SJSA1 (cell line): ENCODE measurements at regions not wholly inside any gene's neighbourhood (a gene's known extent, or its start where the extent isn't known, plus 50 kb on each side); places are given as distances from the start of the nearest gene placed in this dataset.
A peak's percentile ranks its signal among the peaks of the same experiment; 100 is the strongest.
"Not testable (repeated sequence)": the region's sequence is repeated elsewhere in the genome, so short reads cannot be mapped to it uniquely, and the experiment has no call there.

Experiments used
- DNase-seq, 2 experiments: peaks; one replicate each; pipeline ENCODE4 v3.0.0-alpha.2; 2015 to 2020; ENCODE audit warnings: low spot score in 2 of 2, low read depth in 1 of 2
- H3K27ac ChIP-seq: fragments of 250-450 bp; sonication (Bioruptor Pico); 2 replicates; pipeline ENCODE4 v1.5.1; 2020; ENCODE audit warnings: mild to moderate bottlenecking, moderate library complexity
- H3K27me3 ChIP-seq: fragments of 250-450 bp; sonication (Bioruptor Pico); replicated peaks from 2 replicates; pipeline ENCODE4 v1.5.1; 2020; ENCODE audit warnings: mild to moderate bottlenecking, moderate library complexity
- H3K36me3 ChIP-seq: fragments of 250-450 bp; sonication (Bioruptor Pico); 2 replicates; pipeline ENCODE4 v1.5.1; 2020; ENCODE audit warnings: mild to moderate bottlenecking
- H3K4me1 ChIP-seq: fragments of 250-450 bp; sonication (Bioruptor Pico); replicated peaks from 2 replicates; pipeline ENCODE4 v1.6.1; 2021; ENCODE audit warnings: mild to moderate bottlenecking
- H3K4me3 ChIP-seq: fragments of 250-450 bp; sonication (Bioruptor Pico); 2 replicates; pipeline ENCODE4 v1.5.1; 2020; ENCODE audit warnings: mild to moderate bottlenecking
- H3K9me3 ChIP-seq: fragments of 250-450 bp; sonication (Bioruptor Pico); replicated peaks from 2 replicates; pipeline ENCODE4 v1.5.1; 2020; ENCODE audit warnings: mild to moderate bottlenecking

GRCh38 chr14:71625175-71625574, 307.1 kb upstream of the RGS6 start:
- H3K9me3 ChIP-seq, result no peaks in the 10 kb centered on the region
- no peak for DNase-seq
- H3K4me3 ChIP-seq, result no peak overlapping the region
- no peak overlapping the region for H3K27ac ChIP-seq
- no peaks in the 10 kb centered on the region for H3K27me3 ChIP-seq
- peaks cover 9% of the 10 kb centered on the region for H3K4me1 ChIP-seq
- peaks cover 9% of the 10 kb centered on the region for H3K36me3 ChIP-seq

GRCh38 chr14:71625891-71626701, 306.1 kb upstream of the RGS6 start:
- H3K36me3 ChIP-seq, result peaks cover 6% of the 10 kb centered on the region
- no peak for DNase-seq
- H3K4me3 ChIP-seq, result no peak overlapping the region
- H3K4me1 ChIP-seq, result 0 out of 2 replicates have a peak, but pooled peaks cover 3% of the 10 kb centered on the region
- H3K9me3 ChIP-seq, result no peaks in the 10 kb centered on the region
- no peaks in the 10 kb centered on the region for H3K27me3 ChIP-seq
- no peak overlapping the region for H3K27ac ChIP-seq

- H3K36me3 ChIP-seq, result peaks cover 6% of the 10 kb centered on the region
- DNase-seq, result no peak
- H3K4me1 ChIP-seq, result no peaks in the 10 kb centered on the region
- H3K27ac ChIP-seq, result no peak overlapping the region
- H3K9me3 ChIP-seq, result no peaks in the 10 kb centered on the region
- no peak overlapping the region for H3K4me3 ChIP-seq
- no peaks in the 10 kb centered on the region for H3K27me3 ChIP-seq
Observed at GRCh38 chr14:71628433-71628832, 303.8 kb upstream of the RGS6 start.

- no peaks in the 10 kb centered on the region for H3K27me3 ChIP-seq
- H3K27ac ChIP-seq, result no peak overlapping the region
- H3K4me1 ChIP-seq, result no peaks in the 10 kb centered on the region
- H3K4me3 ChIP-seq, result no peak overlapping the region
- peaks cover 4% of the 10 kb centered on the region for H3K36me3 ChIP-seq
- DNase-seq, result no peak
- no peaks in the 10 kb centered on the region for H3K9me3 ChIP-seq
Observed at GRCh38 chr14:71629250-71629649, 303.0 kb upstream of the RGS6 start.

- DNase-seq, result no peak
Observed at GRCh38 chr14:71629765-71630492, 302.3 kb upstream of the RGS6 start.

GRCh38 chr14:71631030-71631429, 301.2 kb upstream of the RGS6 start:
- H3K9me3 ChIP-seq, DNase-seq, H3K27ac ChIP-seq: not testable (repeated sequence)

More at GRCh38 chr14:71629765-71630492, 302.3 kb upstream of the RGS6 start:
- H3K4me1 ChIP-seq, result no peaks in the 10 kb centered on the region
- no peak overlapping the region for H3K27ac ChIP-seq
- no peak overlapping the region for H3K4me3 ChIP-seq
- H3K36me3 ChIP-seq, result no peaks in the 10 kb centered on the region; the same call in none of the 2 replicates
- H3K9me3 ChIP-seq, result no peaks in the 10 kb centered on the region
- no peaks in the 10 kb centered on the region for H3K27me3 ChIP-seq

GRCh38 chr14:71632440-71632946, 299.7 kb upstream of the RGS6 start:
- no peak overlapping the region for H3K27ac ChIP-seq
- no peak for DNase-seq
- no peak overlapping the region for H3K4me3 ChIP-seq
- no peaks in the 10 kb centered on the region for H3K9me3 ChIP-seq
- no peaks in the 10 kb centered on the region for H3K4me1 ChIP-seq
- no peaks in the 10 kb centered on the region; the same call in 1 of the 2 replicates for H3K36me3 ChIP-seq
- no peaks in the 10 kb centered on the region for H3K27me3 ChIP-seq

More at GRCh38 chr14:71631030-71631429, 301.2 kb upstream of the RGS6 start:
- H3K27me3 ChIP-seq, H3K4me1 ChIP-seq, H3K4me3 ChIP-seq, H3K36me3 ChIP-seq: not testable (repeated sequence)

GRCh38 chr14:71636076-71636475, 296.2 kb upstream of the RGS6 start:
- DNase-seq, result no peak
- Histone ChIP-seq H3K4me1 (peaks cover 8% of the 10 kb centered on the region; the same call in 1 of the 2 replicates), H3K36me3 (no peaks in the 10 kb centered on the region), H3K27me3 (no peaks in the 10 kb centered on the region), H3K4me3 (no peak overlapping the region), H3K27ac (no peak overlapping the region), H3K9me3 (no peaks in the 10 kb centered on the region)

GRCh38 chr14:71636820-71637471, 295.3 kb upstream of the RGS6 start:
- DNase-seq, result no peak
- Histone ChIP-seq H3K4me3 (no peak overlapping the region), H3K4me1 (peaks cover 8% of the 10 kb centered on the region; the same call in 1 of the 2 replicates), H3K27ac (no peak overlapping the region), H3K36me3 (no peaks in the 10 kb centered on the region), H3K27me3 (no peaks in the 10 kb centered on the region), H3K9me3 (no peaks in the 10 kb centered on the region)

GRCh38 chr14:71638523-71639196, 293.6 kb upstream of the RGS6 start:
- no peak overlapping the region for H3K27ac ChIP-seq
- H3K4me3 ChIP-seq, result no peak overlapping the region
- peaks cover 8% of the 10 kb centered on the region; the same call in 1 of the 2 replicates for H3K4me1 ChIP-seq
- no peaks in the 10 kb centered on the region for H3K9me3 ChIP-seq
- no peaks in the 10 kb centered on the region for H3K36me3 ChIP-seq
- H3K27me3 ChIP-seq, result no peaks in the 10 kb centered on the region
- peak in 1 of 2 experiments; percentile 13 for DNase-seq

GRCh38 chr14:71642715-71643114, 289.5 kb upstream of the RGS6 start:
- no peak overlapping the region for H3K4me3 ChIP-seq
- H3K36me3 ChIP-seq, result no peaks in the 10 kb centered on the region
- no peak overlapping the region for H3K27ac ChIP-seq
- H3K27me3 ChIP-seq, result no peaks in the 10 kb centered on the region
- DNase-seq, result no peak
- peaks cover 8% of the 10 kb centered on the region; the same call in 1 of the 2 replicates for H3K4me1 ChIP-seq
- H3K9me3 ChIP-seq, result no peaks in the 10 kb centered on the region

- no peak for DNase-seq
- no peak overlapping the region for H3K4me3 ChIP-seq
- no peaks in the 10 kb centered on the region for H3K9me3 ChIP-seq
- peaks cover 5% of the 10 kb centered on the region for H3K4me1 ChIP-seq
- H3K27ac ChIP-seq, result no peak overlapping the region
- no peaks in the 10 kb centered on the region for H3K36me3 ChIP-seq
- H3K27me3 ChIP-seq, result no peaks in the 10 kb centered on the region
Observed at GRCh38 chr14:71645656-71646055, 286.6 kb upstream of the RGS6 start.

- H3K4me1 ChIP-seq, result peaks cover 14% of the 10 kb centered on the region
- H3K36me3 ChIP-seq, result no peaks in the 10 kb centered on the region
- H3K27ac ChIP-seq, result no peak overlapping the region
- DNase-seq, result no peak
- no peak overlapping the region for H3K4me3 ChIP-seq
- H3K9me3 ChIP-seq, result no peaks in the 10 kb centered on the region
- H3K27me3 ChIP-seq, result no peaks in the 10 kb centered on the region
Observed at GRCh38 chr14:71646518-71646917, 285.7 kb upstream of the RGS6 start.
